ENCODE measurements at regions not wholly inside any gene's neighbourhood (a gene's known extent, or its start where the extent isn't known, plus 50 kb on each side); places are given as distances from the start of the nearest gene placed in this dataset.

GRCh38 chr1:228978484-228979324, 243.4 kb downstream of the RHOU start:
- no peak overlapping the region for H3K27ac Mint-ChIP-seq
- H3K79me2 ChIP-seq (replicated peaks; ENCODE audit: insufficient read depth) = no peaks in the 10 kb centered on the region
- H3K36me3 Mint-ChIP-seq (ENCODE audit: low read depth) = no peaks in the 10 kb centered on the region
- H3K27ac ChIP-seq (ENCODE audit: low read depth) = no peak overlapping the region
- H3K4me3 Mint-ChIP-seq = no peak overlapping the region
- 0 out of 2 replicates have a peak overlapping the region, but pooled peaks have one; percentile 4 for H3K4me2 ChIP-seq
- H3K4me1 ChIP-seq (ENCODE audit: insufficient read depth) = peaks cover 9% of the 10 kb centered on the region
- H4K20me1 ChIP-seq (replicated peaks; ENCODE audit: insufficient read depth) = no peaks in the 10 kb centered on the region
- H3K27me3 ChIP-seq (ENCODE audit: insufficient read depth) = no peaks in the 10 kb centered on the region
- ATAC-seq (peak; percentile 45), DNase-seq (ENCODE audit: low spot score) (peak; percentile 34)
- TF ChIP-seq ZNF462 (CRISPR knock-in tag; IDR thresholded peaks at IDR 0.05) (no peak), ZNF114 (CRISPR knock-in tag; IDR thresholded peaks at IDR 0.05) (no peak), NANOG (IDR thresholded peaks at IDR 0.05; ENCODE audit: borderline replicate concordance) (no peak), CREB1 (CRISPR knock-in tag; IDR thresholded peaks at IDR 0.05; ENCODE audit: low read depth) (no peak), ETS1 (IDR thresholded peaks at IDR 0.05) (no peak), ZNF331 (CRISPR knock-in tag; IDR thresholded peaks at IDR 0.05; ENCODE audit: low read depth) (no peak), STAT1 (IDR thresholded peaks at IDR 0.05; ENCODE audit: unreplicated experiment) (no peak), POLR2AphosphoS5 (IDR thresholded peaks at IDR 0.05; ENCODE audit: low read depth) (no peak), EZH2phosphoT487 (IDR thresholded peaks at IDR 0.05; ENCODE audit: unreplicated experiment) (no peak)
- H3K4me1 Mint-ChIP-seq = peaks cover 48% of the 10 kb centered on the region
- H3K27me3 Mint-ChIP-seq (ENCODE audit: insufficient read depth, low read depth, poor library complexity) = peaks cover 8% of the 10 kb centered on the region
- H3K36me3 ChIP-seq (ENCODE audit: insufficient read depth) = no peaks in the 10 kb centered on the region
- H3K4me3 ChIP-seq = no peak overlapping the region
- H3K9me3 Mint-ChIP-seq = no peaks in the 10 kb centered on the region; the same call in 2 of the 3 replicates
- no peaks in the 10 kb centered on the region for H3K9me2 ChIP-seq (ENCODE audit: insufficient read depth)
- H3F3A ChIP-seq (replicated peaks; ENCODE audit: low read depth) = no peaks in the 10 kb centered on the region
- H2AFZ ChIP-seq = peak overlapping the region; percentile 83

All from GM23338 (cell line).